Hepatocyte (in vitro differentiated cells): ENCODE measurements at regions not wholly inside any gene's neighbourhood (a gene's known extent, or its start where the extent isn't known, plus 50 kb on each side); places are given as distances from the start of the nearest gene placed in this dataset.

Experiments
- DNase-seq: peaks from one replicate; pipeline ENCODE4 v3.0.0-alpha.2; 2016; ENCODE audit warnings: low spot score
- H2AFZ ChIP-seq: fragments of 200-600 bp; sonication (generic); 2 replicates; pipeline ENCODE4 v1.6.0; 2016; ENCODE audit warnings: antibody characterized with exemption, mild to moderate bottlenecking
- H3K27ac ChIP-seq: fragments of 200-600 bp; sonication (generic); 2 replicates; pipeline ENCODE4 v1.5.1; 2016; ENCODE audit warnings: mild to moderate bottlenecking
- H3K27me3 ChIP-seq: fragments of 200-600 bp; sonication (generic); 2 replicates; pipeline ENCODE4 v1.6.1; 2016
- H3K36me3 ChIP-seq: fragments of 200-600 bp; sonication (generic); replicated peaks from 2 replicates; pipeline ENCODE4 v1.5.1; 2016; ENCODE audit warnings: low read depth; ENCODE audit not compliant: insufficient read depth
- H3K4me1 ChIP-seq: fragments of 200-600 bp; sonication (generic); 2 replicates; pipeline ENCODE4 v1.5.1; 2016; ENCODE audit warnings: mild to moderate bottlenecking, moderate library complexity; ENCODE audit not compliant: insufficient read depth
- H3K4me2 ChIP-seq: fragments of 200-600 bp; sonication (generic); 2 replicates; pipeline ENCODE4 v1.6.0; 2016
- H3K4me3 ChIP-seq: fragments of 200-600 bp; sonication (generic); 2 replicates; pipeline ENCODE4 v1.5.1; 2016; ENCODE audit warnings: mild to moderate bottlenecking
- H3K79me2 ChIP-seq: fragments of 200-600 bp; sonication (generic); 2 replicates; pipeline ENCODE4 v1.6.0; 2017; ENCODE audit warnings: mild to moderate bottlenecking
- H3K9me2 ChIP-seq: fragments of 200-600 bp; sonication (generic); replicated peaks from 2 replicates; pipeline ENCODE4 v1.6.0; 2017; ENCODE audit warnings: mild to moderate bottlenecking; ENCODE audit not compliant: insufficient read depth
- H3K9me3 ChIP-seq: fragments of 200-600 bp; sonication (generic); 2 replicates; pipeline ENCODE4 v1.5.1; 2016; ENCODE audit warnings: low read depth, mild to moderate bottlenecking
- H4K20me1 ChIP-seq: fragments of 200-600 bp; sonication (generic); 2 replicates; pipeline ENCODE4 v1.6.0; 2016; ENCODE audit warnings: mild to moderate bottlenecking; ENCODE audit not compliant: insufficient read depth, poor library complexity, severe bottlenecking
- CTCF ChIP-seq: fragments of 200-600 bp; sonication (generic); IDR thresholded peaks from 2 replicates; pipeline ENCODE4 v1.5.1; 2016; ENCODE audit warnings: antibody characterized with exemption, mild to moderate bottlenecking; ENCODE audit not compliant: poor library complexity
- EZH2 ChIP-seq: fragments of 200-600 bp; sonication (generic); IDR thresholded peaks from 2 replicates; pipeline ENCODE4 v1.6.1; 2016; ENCODE audit warnings: antibody characterized with exemption, mild to moderate bottlenecking, borderline replicate concordance
- EZH2phosphoT487 ChIP-seq: fragments of 200-600 bp; sonication (generic); IDR thresholded peaks from one replicate; pipeline ENCODE4 v1.6.1; 2018; ENCODE audit warnings: antibody characterized with exemption, mild to moderate bottlenecking, low read depth, moderate library complexity; ENCODE audit not compliant: unreplicated experiment, severe bottlenecking
- WGBS: methylation state at CpG from one replicate; pipeline ENCODE4 v1.1.6; 2016; ENCODE audit warnings: low lambda C conversion rate; ENCODE audit errors: missing lambda C conversion rate; 5-methylcytosine and 5-hydroxymethylcytosine counted together

- no peak for TF ChIP-seq EZH2
- no peak for TF ChIP-seq EZH2phosphoT487
- no peak for TF ChIP-seq CTCF
- no peak overlapping the region for H2AFZ ChIP-seq
- no peak overlapping the region for H3K4me3 ChIP-seq
- H3K4me2 ChIP-seq = no peak overlapping the region
- H3K27ac ChIP-seq = no peak overlapping the region
- H3K9me3 ChIP-seq = no peaks in the 10 kb centered on the region
- H3K79me2 ChIP-seq = no peaks in the 10 kb centered on the region
- no peaks in the 10 kb centered on the region for H3K36me3 ChIP-seq
- H4K20me1 ChIP-seq = no peaks in the 10 kb centered on the region
- H3K9me2 ChIP-seq = no peaks in the 10 kb centered on the region
- no peak for DNase-seq
- no peaks in the 10 kb centered on the region for H3K27me3 ChIP-seq
- WGBS = 100% methylated on average over 1 of the region's 1 CpG
- peaks cover 12% of the 10 kb centered on the region for H3K4me1 ChIP-seq
These were observed 404.8 kb downstream of the MBD2 start for GRCh38 chr18:53819671-53820070.

GRCh38 chr18:53819174-53819573, 405.3 kb downstream of the MBD2 start:
- 100% methylated on average over 1 of the region's 1 CpG for WGBS
- TF ChIP-seq CTCF = no peak
- TF ChIP-seq EZH2 = no peak
- TF ChIP-seq EZH2phosphoT487 = no peak
- no peaks in the 10 kb centered on the region for H3K36me3 ChIP-seq
- H3K27ac ChIP-seq = peak overlapping the region; percentile 64
- no peaks in the 10 kb centered on the region for H4K20me1 ChIP-seq
- peaks cover 12% of the 10 kb centered on the region for H3K4me1 ChIP-seq
- no peaks in the 10 kb centered on the region for H3K9me3 ChIP-seq
- no peak for DNase-seq
- no peaks in the 10 kb centered on the region for H3K79me2 ChIP-seq
- H3K9me2 ChIP-seq = no peaks in the 10 kb centered on the region
- H3K27me3 ChIP-seq = no peaks in the 10 kb centered on the region
- H3K4me3 ChIP-seq = no peak overlapping the region
- no peak overlapping the region for H2AFZ ChIP-seq
- H3K4me2 ChIP-seq = no peak overlapping the region

- DNase-seq = no peak
- WGBS = 79% methylated on average over 1 of the region's 1 CpG
- no peak overlapping the region for H3K4me2 ChIP-seq
- H3K27me3 ChIP-seq = no peaks in the 10 kb centered on the region
- H3K9me2 ChIP-seq = no peaks in the 10 kb centered on the region
- peaks cover 12% of the 10 kb centered on the region for H3K4me1 ChIP-seq
- no peaks in the 10 kb centered on the region for H3K36me3 ChIP-seq
- H2AFZ ChIP-seq = no peak overlapping the region
- peak overlapping the region; percentile 64 for H3K27ac ChIP-seq
- no peak overlapping the region for H3K4me3 ChIP-seq
- no peak for TF ChIP-seq CTCF
- TF ChIP-seq EZH2 = no peak
- TF ChIP-seq EZH2phosphoT487 = no peak
- H4K20me1 ChIP-seq = no peaks in the 10 kb centered on the region
- H3K9me3 ChIP-seq = no peaks in the 10 kb centered on the region
- no peaks in the 10 kb centered on the region for H3K79me2 ChIP-seq
These were observed 406.2 kb downstream of the MBD2 start for GRCh38 chr18:53817976-53818950.
